ENCODE measurements at regions not wholly inside any gene's neighbourhood (a gene's known extent, or its start where the extent isn't known, plus 50 kb on each side); places are given as distances from the start of the nearest gene placed in this dataset.

GRCh38 chr1:184157394-184157742, 105.8 kb downstream of the TSEN15 start:
- no peak for TF ChIP-seq EZH2 (IDR thresholded peaks at IDR 0.05; ENCODE audit: low read depth)
- TF ChIP-seq CTCF (conservative IDR thresholded peaks at IDR 0.05), result no peak
- H3K9me2 ChIP-seq (ENCODE audit: insufficient read depth), result no peaks in the 10 kb centered on the region; the same call in 1 of the 2 replicates
- no peaks in the 10 kb centered on the region for H4K20me1 ChIP-seq (ENCODE audit: insufficient read depth)
- POLR2A ChIA-PET (ENCODE audit: unreplicated experiment), result no interaction called here
- no peaks in the 10 kb centered on the region for H3K27me3 ChIP-seq (ENCODE audit: insufficient read depth, low read depth)
- H3F3A ChIP-seq (ENCODE audit: insufficient read depth, low read depth), result no peaks in the 10 kb centered on the region
- no TSS peak for BruUV-seq (replicated peaks)
- DNase-seq, result no peak
- no peaks in the 10 kb centered on the region for H3K9me3 ChIP-seq (ENCODE audit: insufficient read depth, low read depth)
- intact Hi-C loops (cut with micrococcal nuclease; ENCODE audit: unreplicated experiment), result no loop called here
- H3K4me2 ChIP-seq, result no peak overlapping the region
- CTCF ChIA-PET, result interaction anchor here (0.6 kb wide), 1 partner anchor 104 kb away, joined by 3 read pairs; no protein-coding TSS in a partner anchor
- H3K27ac ChIP-seq, result no peak overlapping the region
- no peaks in the 10 kb centered on the region for H3K36me3 ChIP-seq (ENCODE audit: low read depth)
- H3K4me3 ChIP-seq, result no peak overlapping the region
- H2AFZ ChIP-seq, result no peak overlapping the region
- no peaks in the 10 kb centered on the region for H3K4me1 ChIP-seq (replicated peaks; ENCODE audit: insufficient read depth)
- H3K79me2 ChIP-seq (ENCODE audit: low read depth), result no peaks in the 10 kb centered on the region

DNA sequence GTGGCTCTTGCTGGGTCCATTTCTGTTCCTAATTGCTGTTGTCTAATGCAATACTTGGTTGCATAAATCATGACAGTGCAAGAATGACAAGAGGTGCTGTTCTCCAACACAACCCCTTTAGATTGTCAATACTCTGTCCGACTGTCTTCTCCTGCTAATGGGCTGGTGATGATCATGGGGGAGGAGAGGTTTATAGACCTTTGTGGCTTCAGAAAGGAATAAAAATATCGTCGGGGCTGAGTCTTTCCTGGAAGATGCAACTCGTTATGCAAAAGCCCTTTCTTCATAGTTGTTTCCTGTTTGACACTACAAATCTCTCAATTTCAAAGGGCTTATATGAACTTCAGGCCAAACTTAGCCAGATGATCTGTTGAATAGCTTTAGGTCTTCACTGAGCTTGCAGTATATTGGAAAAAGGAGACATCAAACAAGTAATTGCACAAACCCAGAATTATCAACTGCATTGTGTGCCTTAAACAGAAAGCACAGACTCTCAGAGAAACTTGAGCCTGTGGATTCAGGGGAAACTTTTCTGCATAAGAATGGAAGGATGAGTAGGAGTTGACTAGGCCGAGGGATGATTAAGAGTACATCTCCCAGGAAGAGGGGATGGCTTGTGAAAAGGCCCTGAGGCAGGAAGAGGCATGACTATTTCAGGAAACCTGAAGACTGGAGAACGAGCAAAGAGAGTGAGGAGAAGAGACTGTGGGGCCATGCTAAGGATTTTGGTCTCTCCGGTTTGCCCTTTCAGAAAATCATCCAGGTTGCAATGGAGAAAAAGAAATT, 107.6 kb downstream of the TSEN15 start:
- Histone ChIP-seq H3K4me2 (no peak overlapping the region), H3K27ac (no peak overlapping the region), H3K79me2 (ENCODE audit: low read depth) (no peaks in the 10 kb centered on the region), H3K9me2 (ENCODE audit: insufficient read depth) (no peaks in the 10 kb centered on the region; the same call in 1 of the 2 replicates), H3K9me3 (ENCODE audit: insufficient read depth, low read depth) (no peaks in the 10 kb centered on the region), H3K4me1 (replicated peaks; ENCODE audit: insufficient read depth) (no peaks in the 10 kb centered on the region), H4K20me1 (ENCODE audit: insufficient read depth) (no peaks in the 10 kb centered on the region), H3K27me3 (ENCODE audit: insufficient read depth, low read depth) (no peaks in the 10 kb centered on the region), H3F3A (ENCODE audit: insufficient read depth, low read depth) (no peaks in the 10 kb centered on the region), H3K36me3 (ENCODE audit: low read depth) (no peaks in the 10 kb centered on the region), H3K4me3 (no peak overlapping the region), H2AFZ (no peak overlapping the region)
- intact Hi-C loops (cut with micrococcal nuclease; ENCODE audit: unreplicated experiment), result no loop called here
- TF ChIP-seq EZH2 (IDR thresholded peaks at IDR 0.05; ENCODE audit: low read depth) (no peak), CTCF (conservative IDR thresholded peaks at IDR 0.05) (no peak)
- ChIA-PET CTCF (no interaction called here), POLR2A (ENCODE audit: unreplicated experiment) (no interaction called here)
- BruUV-seq (replicated peaks), result no TSS peak
- no peak for DNase-seq

DNA sequence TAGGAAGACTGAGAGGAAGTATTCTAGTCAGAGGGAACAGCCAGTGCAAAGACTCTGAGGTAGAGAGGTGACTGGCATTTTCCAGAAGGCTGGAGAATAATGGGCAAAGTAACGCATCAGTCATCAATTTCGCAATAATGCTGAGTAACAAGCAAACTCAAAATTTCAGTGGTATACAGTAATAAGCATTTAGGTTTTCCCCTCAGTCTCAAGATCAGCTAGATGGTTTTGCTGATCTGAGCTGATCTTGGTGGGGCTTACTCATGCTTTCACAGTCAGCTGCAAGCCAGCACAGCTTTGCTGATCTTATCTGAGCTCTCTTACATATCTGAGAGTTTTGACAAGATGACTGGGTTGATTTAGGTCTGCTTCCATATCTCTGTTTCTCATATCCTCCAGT, 108.7 kb downstream of the TSEN15 start:
- ChIA-PET CTCF (no interaction called here), POLR2A (ENCODE audit: unreplicated experiment) (no interaction called here)
- BruUV-seq (replicated peaks), result no TSS peak
- H3K36me3 ChIP-seq (ENCODE audit: low read depth), result no peaks in the 10 kb centered on the region
- TF ChIP-seq EZH2 (IDR thresholded peaks at IDR 0.05; ENCODE audit: low read depth) (no peak), CTCF (conservative IDR thresholded peaks at IDR 0.05) (no peak)
- no peaks in the 10 kb centered on the region; the same call in 1 of the 2 replicates for H3K9me2 ChIP-seq (ENCODE audit: insufficient read depth)
- no peaks in the 10 kb centered on the region for H3K4me1 ChIP-seq (replicated peaks; ENCODE audit: insufficient read depth)
- peak in 1 of 2 experiments; percentile 35 for DNase-seq
- no peaks in the 10 kb centered on the region for H3K27me3 ChIP-seq (ENCODE audit: insufficient read depth, low read depth)
- H2AFZ ChIP-seq, result no peak overlapping the region
- H3K4me2 ChIP-seq, result no peak overlapping the region
- intact Hi-C loops (cut with micrococcal nuclease; ENCODE audit: unreplicated experiment), result no loop called here
- H4K20me1 ChIP-seq (ENCODE audit: insufficient read depth), result no peaks in the 10 kb centered on the region
- no peak overlapping the region for H3K27ac ChIP-seq
- H3K79me2 ChIP-seq (ENCODE audit: low read depth), result no peaks in the 10 kb centered on the region
- H3F3A ChIP-seq (ENCODE audit: insufficient read depth, low read depth), result no peaks in the 10 kb centered on the region
- no peak overlapping the region for H3K4me3 ChIP-seq
- H3K9me3 ChIP-seq (ENCODE audit: insufficient read depth, low read depth), result no peaks in the 10 kb centered on the region
